Stimulated activated CD4-positive, alpha-beta T cell treated with anti-CD3 and anti-CD28 coated beads, TNF-alpha, amount 100 ng/mL, for 48 hours (primary cell): ENCODE measurements at regions not wholly inside any gene's neighbourhood (a gene's known extent, or its start where the extent isn't known, plus 50 kb on each side); places are given as distances from the start of the nearest gene placed in this dataset.
"Not testable (repeated sequence)": the region's sequence is repeated elsewhere in the genome, so short reads cannot be mapped to it uniquely, and the experiment has no call there.

ENCODE experiments used
- DNase-seq, 3 donors: peaks; one replicate each; pipeline ENCODE4 v3.0.0-alpha.2; 2020; ENCODE audit warnings: low read depth in 3 of 3

GRCh38 chr13:89343165-89343564, 1672.0 kb downstream of the SLITRK5 start:
- no peak for DNase-seq

GRCh38 chr13:89352384-89352783, 1681.2 kb downstream of the SLITRK5 start:
- DNase-seq = no peak

GRCh38 chr13:89361909-89362308, 1690.7 kb downstream of the SLITRK5 start:
- DNase-seq = no peak

- no peak for DNase-seq
Measured at GRCh38 chr13:89363144-89363543, 1692.0 kb downstream of the SLITRK5 start.

- DNase-seq = no peak
Measured at GRCh38 chr13:89372193-89372592, 1701.0 kb downstream of the SLITRK5 start.

GRCh38 chr13:89375839-89376238, 1704.7 kb downstream of the SLITRK5 start:
- DNase-seq = no peak

GRCh38 chr13:89380101-89380500, 1708.9 kb downstream of the SLITRK5 start:
- DNase-seq = no peak

GRCh38 chr13:89382981-89383380, 1711.8 kb downstream of the SLITRK5 start:
- no peak for DNase-seq

- DNase-seq = no peak
Measured at GRCh38 chr13:89383891-89384290, 1712.7 kb downstream of the SLITRK5 start.

GRCh38 chr13:89393758-89394304, 1722.7 kb downstream of the SLITRK5 start:
- DNase-seq = no peak

- no peak for DNase-seq
Measured at GRCh38 chr13:89401264-89401675, 1730.1 kb downstream of the SLITRK5 start.

GRCh38 chr13:89402211-89402610, 1731.0 kb downstream of the SLITRK5 start:
- DNase-seq = no peak

GRCh38 chr13:89406096-89406495, 1734.9 kb downstream of the SLITRK5 start:
- not testable (repeated sequence) for DNase-seq

GRCh38 chr13:89407357-89407756, 1736.2 kb downstream of the SLITRK5 start:
- DNase-seq = no peak

- DNase-seq = no peak
Measured at GRCh38 chr13:89432997-89433396, 1761.8 kb downstream of the SLITRK5 start.

- not testable (repeated sequence) for DNase-seq
Measured at GRCh38 chr13:89434624-89435023, 1763.5 kb downstream of the SLITRK5 start.

- no peak for DNase-seq
Measured at GRCh38 chr13:89454681-89455080, 1783.5 kb downstream of the SLITRK5 start.

- no peak for DNase-seq
Measured at GRCh38 chr13:89455225-89455624, 1784.1 kb downstream of the SLITRK5 start.

- DNase-seq = no peak
Measured at GRCh38 chr13:89455741-89456140, 1784.6 kb downstream of the SLITRK5 start.

GRCh38 chr13:89457977-89458376, 1786.8 kb downstream of the SLITRK5 start:
- DNase-seq = no peak

- no peak for DNase-seq
Measured at GRCh38 chr13:89458456-89458855, 1787.3 kb downstream of the SLITRK5 start.

GRCh38 chr13:89460895-89461294, 1789.7 kb downstream of the SLITRK5 start:
- DNase-seq = not testable (repeated sequence)

- no peak for DNase-seq
Measured at GRCh38 chr13:89465366-89465765, 1794.2 kb downstream of the SLITRK5 start.

GRCh38 chr13:89468081-89468480, 1796.9 kb downstream of the SLITRK5 start:
- no peak for DNase-seq
